VCaP (cell line): ENCODE measurements at regions not wholly inside any gene's neighbourhood (a gene's known extent, or its start where the extent isn't known, plus 50 kb on each side); places are given as distances from the start of the nearest gene placed in this dataset.
A peak's percentile ranks its signal among the peaks of the same experiment; 100 is the strongest.

Source experiments
- H3K27ac ChIP-seq: fragments of 450-650 bp; 2 replicates; pipeline ENCODE4 v1.5.1; 2017
- CTCF ChIP-seq: fragments of 450-650 bp; conservative IDR thresholded peaks from 2 replicates; pipeline ENCODE4 v1.5.1; 2017; ENCODE audit warnings: mild to moderate bottlenecking, moderate library complexity

GRCh38 chr9:75414371-75415160, 326.3 kb downstream of the OSTF1 start:
- H3K27ac ChIP-seq, result no peak overlapping the region
- TF ChIP-seq CTCF, result no peak

GRCh38 chr9:75417471-75417870, 329.2 kb downstream of the OSTF1 start:
- no peak for TF ChIP-seq CTCF

GRCh38 chr9:75418518-75418917, 330.2 kb downstream of the OSTF1 start:
- TF ChIP-seq CTCF, result no peak
- H3K27ac ChIP-seq, result no peak overlapping the region

More at GRCh38 chr9:75417471-75417870, 329.2 kb downstream of the OSTF1 start:
- H3K27ac ChIP-seq, result no peak overlapping the region

- no peak for TF ChIP-seq CTCF
- H3K27ac ChIP-seq, result peak overlapping the region; percentile 12
Measured at GRCh38 chr9:75422944-75423522, 334.7 kb downstream of the OSTF1 start.

- no peak for TF ChIP-seq CTCF
Measured at GRCh38 chr9:75429531-75430475, 341.5 kb downstream of the OSTF1 start.

GRCh38 chr9:75431375-75431774, 343.1 kb downstream of the OSTF1 start:
- no peak for TF ChIP-seq CTCF
- H3K27ac ChIP-seq, result no peak overlapping the region

More at GRCh38 chr9:75429531-75430475, 341.5 kb downstream of the OSTF1 start:
- H3K27ac ChIP-seq, result no peak overlapping the region

GRCh38 chr9:75432386-75432785, 344.1 kb downstream of the OSTF1 start:
- H3K27ac ChIP-seq, result no peak overlapping the region
- no peak for TF ChIP-seq CTCF
